NCI-H2227 (cell line): ENCODE measurements at regions not wholly inside any gene's neighbourhood (a gene's known extent, or its start where the extent isn't known, plus 50 kb on each side); places are given as distances from the start of the nearest gene placed in this dataset.
"Not testable (repeated sequence)": the region's sequence is repeated elsewhere in the genome, so short reads cannot be mapped to it uniquely, and the experiment has no call there.

Experiments used
- DNase-seq: peaks from one replicate; lab custom pipeline; 2025; ENCODE audit not compliant: unreplicated experiment; lab: John Stamatoyannopoulos, UW

DNA sequence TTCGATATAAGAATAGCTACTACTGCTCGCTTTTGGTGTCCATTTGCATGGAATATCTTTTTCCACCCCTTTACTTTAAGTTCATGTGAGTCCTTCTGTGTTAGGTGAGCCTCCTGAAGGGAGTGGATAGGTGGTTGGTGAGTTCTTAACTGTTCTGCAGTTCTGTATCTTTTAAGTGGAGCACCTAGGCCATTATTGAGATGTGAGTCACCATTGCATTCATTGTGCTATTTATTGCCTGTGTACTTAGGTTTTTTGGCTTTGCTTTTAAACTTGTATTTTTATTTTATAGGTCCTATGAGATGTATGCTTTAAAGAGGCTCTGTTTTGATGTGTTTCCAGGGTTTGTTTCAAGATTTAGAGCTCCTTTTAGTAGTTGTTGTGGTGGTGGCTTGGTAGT is 1430.8 kb downstream of the REEP3 start:
- no peak for DNase-seq

- no peak for DNase-seq
Measured at GRCh38 chr10:64956441-64956840, 1435.2 kb downstream of the REEP3 start.

GRCh38 chr10:64959116-64959515 is 1437.9 kb downstream of the REEP3 start:
- DNase-seq: no peak

- DNase-seq: no peak
Measured at GRCh38 chr10:64959883-64960282, 1438.7 kb downstream of the REEP3 start.

DNA sequence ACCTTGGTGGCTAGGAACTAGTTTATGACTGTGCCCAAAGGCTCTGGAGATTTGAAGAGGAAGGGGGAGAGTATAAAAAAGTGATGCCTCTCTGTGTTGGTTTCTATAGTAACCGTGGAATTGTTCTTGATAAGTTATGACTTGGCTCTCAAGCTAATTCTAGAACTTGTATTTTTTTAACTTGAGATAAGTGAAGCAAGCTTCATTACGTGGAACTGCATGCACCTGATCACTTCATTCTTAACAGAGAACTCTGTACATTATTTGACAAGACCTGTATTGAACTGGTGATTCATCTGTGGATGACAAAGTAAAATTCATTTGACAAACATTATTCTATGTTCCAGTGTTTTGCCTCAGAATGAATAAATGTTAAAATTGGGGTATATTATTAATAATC is 1452.2 kb downstream of the REEP3 start:
- DNase-seq: no peak

DNA sequence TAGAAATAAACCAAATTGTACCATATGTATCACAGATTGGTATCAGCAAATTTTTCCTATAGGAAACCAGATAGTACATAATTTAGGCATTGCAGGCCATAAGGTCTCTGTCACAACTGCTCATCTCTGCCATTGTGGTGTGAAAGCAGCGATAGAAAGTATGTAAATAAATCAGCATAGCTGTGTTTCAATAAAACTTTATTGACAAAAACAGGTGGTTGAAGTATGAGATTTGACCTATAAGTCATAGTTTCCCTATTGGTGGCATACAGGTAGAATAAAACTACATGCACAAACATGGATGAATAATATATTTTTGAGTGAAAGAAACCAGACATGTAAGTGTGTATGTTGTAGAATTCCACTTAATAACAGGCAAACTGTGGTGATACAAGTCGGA is 1454.9 kb downstream of the REEP3 start:
- no peak for DNase-seq

DNA sequence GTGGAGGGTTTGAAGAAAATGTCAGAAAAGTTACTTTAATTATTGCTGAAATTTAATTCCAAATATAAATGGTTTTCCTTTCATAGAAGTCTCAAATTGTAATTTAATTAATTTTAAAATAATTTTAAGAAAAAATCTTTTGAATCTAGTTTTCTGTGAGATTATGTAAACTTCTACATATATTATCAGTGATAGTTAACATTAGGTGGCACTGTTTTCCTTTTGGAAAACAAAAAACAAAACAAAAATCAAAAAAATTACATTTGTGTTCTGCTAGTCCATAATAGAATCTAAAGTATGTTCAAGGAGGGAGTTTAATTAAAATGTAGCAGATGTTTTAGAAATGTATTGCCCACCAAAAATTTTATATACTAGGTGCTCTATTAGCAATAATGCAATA is 1456.7 kb downstream of the REEP3 start:
- no peak for DNase-seq

GRCh38 chr10:64996886-64997285 is 1475.7 kb downstream of the REEP3 start:
- no peak for DNase-seq

DNA sequence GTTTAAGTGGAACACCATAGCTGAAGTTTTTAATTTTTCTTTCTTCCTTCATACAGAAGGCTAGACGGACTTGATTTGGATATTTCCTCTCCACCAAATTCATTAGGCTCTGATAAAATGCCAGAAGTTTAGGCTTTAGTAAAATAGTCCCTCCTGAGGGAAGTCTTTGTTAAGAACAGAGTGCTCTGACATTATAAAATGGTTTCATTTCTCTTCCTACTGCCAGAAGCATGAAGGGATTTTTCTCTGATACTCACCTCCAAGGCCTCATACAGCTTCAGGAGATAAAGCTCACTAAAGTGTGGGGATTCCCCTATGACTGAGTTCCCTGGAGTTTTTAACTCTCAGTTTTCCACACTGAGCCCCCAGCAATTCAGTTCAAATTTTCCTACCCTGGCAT is 1489.6 kb downstream of the REEP3 start:
- no peak for DNase-seq

- no peak for DNase-seq
Measured at GRCh38 chr10:65017523-65017922, 1496.3 kb downstream of the REEP3 start.

- DNase-seq: no peak
Measured at GRCh38 chr10:65024886-65025285, 1503.7 kb downstream of the REEP3 start.

DNA sequence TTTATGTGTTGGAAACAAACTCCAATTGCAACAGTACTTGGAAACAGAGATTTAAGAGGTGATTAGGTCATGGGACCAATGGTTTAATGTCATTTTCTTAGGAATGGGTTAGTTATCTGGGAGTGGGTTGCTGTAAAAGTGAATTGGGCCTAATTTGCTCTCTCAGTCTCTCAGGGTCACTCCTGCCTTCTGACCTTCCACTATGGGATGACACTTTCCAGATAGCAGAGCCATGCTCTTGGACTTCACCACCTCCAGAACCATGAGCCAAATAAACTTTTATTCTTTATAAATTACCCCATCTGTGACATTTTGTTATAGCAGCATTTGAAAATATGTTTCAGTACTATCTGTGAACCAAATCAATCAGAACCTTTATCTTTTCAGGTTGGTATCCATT is 1509.1 kb downstream of the REEP3 start:
- DNase-seq: no peak

- no peak for DNase-seq
Measured at GRCh38 chr10:65032867-65033769, 1511.9 kb downstream of the REEP3 start.

- DNase-seq: no peak
Measured at GRCh38 chr10:65033957-65034356, 1512.8 kb downstream of the REEP3 start.

- DNase-seq: no peak
Measured at GRCh38 chr10:65040796-65041195, 1519.6 kb downstream of the REEP3 start.

DNA sequence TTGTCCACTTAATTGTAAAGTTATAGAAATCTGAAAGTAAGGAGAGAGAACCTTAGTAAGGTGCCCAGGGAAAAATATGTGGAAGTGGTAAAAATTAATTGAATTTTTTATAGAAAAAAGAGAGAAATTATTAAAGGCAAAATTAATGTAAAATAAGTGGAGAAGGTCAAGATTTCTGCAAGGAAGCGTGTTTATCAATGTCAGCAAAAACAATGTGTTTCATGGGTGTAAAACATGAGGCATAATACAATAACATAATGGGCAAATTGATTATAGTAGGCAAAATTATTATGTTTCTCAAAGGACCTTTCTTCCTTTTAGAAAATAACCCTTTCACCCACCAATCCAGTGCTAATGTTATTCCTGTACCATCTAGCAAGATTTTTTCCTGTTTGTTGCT is 1520.1 kb downstream of the REEP3 start:
- DNase-seq: no peak

DNA sequence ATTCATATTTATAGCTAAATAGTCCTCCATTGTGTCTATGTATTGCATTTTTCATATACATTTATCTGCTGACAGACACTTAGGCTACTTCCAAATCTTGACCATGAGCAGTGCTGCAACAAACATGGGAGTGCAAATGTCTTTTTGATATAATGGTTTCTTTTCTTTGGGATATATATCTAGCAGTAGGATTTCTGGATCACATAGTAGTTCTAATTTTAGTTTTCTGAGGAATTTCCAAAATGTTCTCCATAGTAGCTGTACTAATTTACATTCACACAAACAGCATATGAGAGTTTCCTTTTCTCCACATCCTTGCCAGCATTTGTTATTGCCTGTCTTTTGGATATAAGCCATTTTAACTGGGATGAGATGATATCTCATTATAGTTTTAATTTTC is 1521.3 kb downstream of the REEP3 start:
- DNase-seq: no peak

DNA sequence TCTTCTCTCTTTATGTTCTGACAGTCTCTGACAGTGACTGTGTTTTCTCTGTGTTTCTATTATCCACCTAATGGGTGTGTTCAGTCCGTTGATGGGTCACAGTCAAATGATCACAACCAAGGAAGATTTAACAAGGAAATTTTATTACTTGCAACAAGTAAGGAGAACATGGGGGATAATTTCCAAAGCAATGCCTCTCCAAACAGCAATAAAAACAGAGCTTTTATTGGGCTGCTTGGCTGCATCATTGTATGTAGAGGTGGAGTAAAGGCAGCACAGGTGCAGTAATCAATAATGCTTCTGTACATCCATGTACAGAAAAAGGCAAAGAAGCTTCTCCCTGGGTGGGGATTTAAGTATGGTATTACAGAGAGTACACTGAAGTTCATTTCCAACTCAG is 1525.6 kb downstream of the REEP3 start:
- no peak for DNase-seq

GRCh38 chr10:65052111-65052510 is 1530.9 kb downstream of the REEP3 start:
- not testable (repeated sequence) for DNase-seq

DNA sequence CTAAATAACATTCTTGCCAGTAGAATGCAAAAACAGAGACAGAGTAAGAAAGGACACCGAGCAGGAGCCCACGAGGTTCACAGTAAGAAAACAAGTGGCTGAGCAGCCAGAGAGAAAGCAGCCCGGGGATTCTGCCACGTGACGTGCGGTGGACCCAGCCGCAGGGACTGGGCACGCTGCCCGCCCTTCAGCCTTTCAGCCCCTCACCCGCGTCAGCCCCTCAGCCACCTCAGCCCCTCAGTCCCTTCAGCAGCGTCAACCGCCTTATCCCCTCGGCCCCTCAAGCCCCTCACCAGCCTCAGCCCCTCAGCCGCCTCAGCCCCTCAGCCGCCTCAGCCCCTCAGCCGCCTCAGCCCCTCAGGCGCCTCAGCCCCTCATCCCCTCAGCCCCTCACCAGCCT is 1532.2 kb downstream of the REEP3 start:
- not testable (repeated sequence) for DNase-seq

- DNase-seq: not testable (repeated sequence)
Measured at GRCh38 chr10:65053831-65054351, 1532.7 kb downstream of the REEP3 start.

GRCh38 chr10:65054701-65055100 is 1533.5 kb downstream of the REEP3 start:
- DNase-seq: not testable (repeated sequence)

GRCh38 chr10:65065278-65065677 is 1544.1 kb downstream of the REEP3 start:
- no peak for DNase-seq
